ENCODE measurements at regions not wholly inside any gene's neighbourhood (a gene's known extent, or its start where the extent isn't known, plus 50 kb on each side); places are given as distances from the start of the nearest gene placed in this dataset.

GRCh38 chr12:62123721-62124203 is 136.4 kb upstream of the USP15 start:
- DNase-seq (ENCODE audit: insufficient read length, low spot score) (peak; percentile 5), FAIRE-seq (no peak)

DNA sequence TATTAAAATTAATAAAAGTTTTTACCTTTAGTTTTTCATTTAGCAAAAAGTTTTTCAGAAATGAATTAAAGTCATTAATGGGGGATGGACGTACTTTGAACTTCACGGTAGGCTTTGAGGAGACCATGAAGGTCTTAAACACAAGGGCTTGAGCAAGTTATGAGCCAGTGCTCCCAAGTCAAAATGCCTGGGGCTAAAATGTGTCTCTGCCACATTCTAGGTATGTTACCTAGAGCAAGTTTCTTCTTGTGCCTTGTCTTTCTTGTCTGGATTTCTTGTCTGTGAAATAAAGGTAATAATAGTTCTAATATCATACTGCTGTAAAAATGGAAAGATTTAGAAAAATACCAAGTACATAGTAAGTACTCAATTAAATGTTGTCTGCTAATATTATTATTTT is 132.7 kb upstream of the USP15 start:
- DNase-seq (ENCODE audit: insufficient read length, low spot score) (no peak), FAIRE-seq (no peak)

DNA sequence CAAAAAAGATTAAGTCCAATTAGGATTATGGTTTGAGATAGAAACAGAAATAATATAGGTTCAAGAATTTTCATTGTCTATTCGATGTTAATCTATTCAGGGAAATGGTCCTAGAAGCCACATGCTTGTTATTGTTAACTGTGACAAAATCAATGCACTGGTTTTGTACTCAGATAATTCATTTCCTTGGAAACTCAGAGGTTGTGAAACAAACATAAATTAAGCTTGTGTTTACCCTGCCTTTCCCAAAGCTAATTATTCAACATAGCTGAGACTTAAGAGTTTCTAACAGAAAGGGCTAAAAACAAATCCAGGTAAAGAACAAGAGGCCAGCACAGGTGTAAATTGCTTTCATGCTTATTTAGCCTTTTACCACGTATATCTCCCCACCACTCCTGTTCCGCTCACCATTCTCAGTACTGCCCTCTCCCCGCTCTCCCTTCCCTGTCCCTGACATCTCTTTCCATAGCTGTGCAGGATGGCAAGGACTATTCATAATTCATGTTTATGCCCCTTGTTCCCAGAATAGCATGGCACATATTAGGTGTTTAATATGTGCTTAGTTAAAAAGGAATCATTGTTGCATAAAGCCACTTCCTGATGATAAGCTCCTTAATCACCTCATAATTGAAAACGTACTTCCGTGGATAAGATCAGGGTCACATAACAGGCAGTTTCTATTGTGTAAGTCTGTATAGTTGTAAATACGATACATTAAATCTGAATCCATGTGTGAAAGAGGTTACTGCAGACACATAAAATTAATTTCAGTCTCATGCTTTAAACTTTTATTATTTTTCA is 131.8 kb upstream of the USP15 start:
- FAIRE-seq: no peak
- DNase-seq (ENCODE audit: insufficient read length, low spot score): no peak

- DNase-seq (ENCODE audit: insufficient read length, low spot score): no peak
- no peak for FAIRE-seq
These were observed 130.9 kb upstream of the USP15 start for GRCh38 chr12:62129291-62129690.

- no peak for DNase-seq (ENCODE audit: insufficient read length, low spot score)
- FAIRE-seq: no peak
These were observed 129.8 kb upstream of the USP15 start for GRCh38 chr12:62130402-62130801.

DNA sequence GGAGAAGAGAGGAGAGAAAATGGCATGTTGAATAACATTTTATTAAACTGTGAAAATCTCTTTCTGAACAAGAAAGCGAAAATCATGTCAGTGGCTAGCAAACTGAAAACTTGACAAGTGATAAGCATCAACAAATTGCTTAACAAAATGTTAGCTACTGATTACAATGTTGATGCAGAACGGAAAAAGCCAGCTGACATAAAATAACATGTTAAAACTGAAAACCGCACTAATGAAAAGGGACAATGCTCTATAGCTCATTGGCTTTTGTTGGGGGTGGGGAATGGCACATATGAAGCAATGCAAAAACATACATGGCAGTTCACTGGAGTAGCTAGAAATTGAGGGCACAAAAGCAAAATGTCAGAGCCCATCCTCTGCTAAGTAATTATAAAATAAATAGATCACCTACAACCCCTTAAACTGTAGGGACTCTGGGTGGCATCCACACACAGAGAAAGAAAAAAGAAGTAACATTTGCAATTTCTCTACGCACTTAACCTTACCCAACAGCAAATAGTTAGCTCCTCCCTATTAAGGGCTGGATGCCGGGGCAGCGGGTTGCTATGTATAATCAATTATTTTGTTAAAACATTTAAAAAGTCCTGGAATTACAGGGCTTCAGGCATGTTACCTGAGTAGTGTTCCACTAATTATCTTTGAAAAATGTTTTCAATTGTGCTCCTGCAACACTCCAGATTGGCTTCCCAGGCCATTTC is 129.2 kb upstream of the USP15 start:
- no peak for FAIRE-seq
- DNase-seq (ENCODE audit: insufficient read length, low spot score): no peak

GRCh38 chr12:62133440-62133839 is 126.8 kb upstream of the USP15 start:
- no peak for DNase-seq (ENCODE audit: insufficient read length, low spot score)
- no peak for FAIRE-seq

DNA sequence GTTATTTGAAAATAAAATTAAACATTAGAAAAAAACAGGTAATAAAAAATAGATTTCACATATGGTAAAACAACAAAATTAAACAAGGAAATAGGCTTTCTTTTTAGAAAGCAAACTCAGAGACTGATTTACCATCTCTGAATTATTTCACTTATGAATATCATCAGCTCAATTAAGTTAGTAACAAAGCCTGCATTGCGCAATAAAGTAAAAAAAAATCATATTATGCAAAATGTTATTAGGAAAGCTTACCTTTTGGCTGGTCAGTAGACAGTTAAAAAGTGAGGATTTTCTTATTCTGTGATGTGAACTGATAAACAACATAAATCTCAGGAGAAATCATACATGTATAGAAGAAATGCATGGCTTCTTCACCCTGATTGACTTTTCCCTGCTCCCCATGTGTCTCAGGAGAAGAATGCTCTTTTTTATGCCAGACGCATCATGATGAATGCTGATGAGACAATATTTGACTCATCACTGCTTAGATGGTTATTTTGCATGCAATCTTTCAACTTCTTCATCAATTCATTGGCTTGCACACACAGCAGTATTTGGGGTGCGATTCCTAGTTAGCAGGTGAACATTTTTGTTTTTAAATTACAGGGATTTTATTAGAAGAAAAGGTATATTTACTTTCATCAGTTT is 124.5 kb upstream of the USP15 start:
- DNase-seq (ENCODE audit: insufficient read length, low spot score): no peak
- no peak for FAIRE-seq

GRCh38 chr12:62136496-62136895 is 123.7 kb upstream of the USP15 start:
- FAIRE-seq (no peak), DNase-seq (ENCODE audit: insufficient read length, low spot score) (no peak)

DNA sequence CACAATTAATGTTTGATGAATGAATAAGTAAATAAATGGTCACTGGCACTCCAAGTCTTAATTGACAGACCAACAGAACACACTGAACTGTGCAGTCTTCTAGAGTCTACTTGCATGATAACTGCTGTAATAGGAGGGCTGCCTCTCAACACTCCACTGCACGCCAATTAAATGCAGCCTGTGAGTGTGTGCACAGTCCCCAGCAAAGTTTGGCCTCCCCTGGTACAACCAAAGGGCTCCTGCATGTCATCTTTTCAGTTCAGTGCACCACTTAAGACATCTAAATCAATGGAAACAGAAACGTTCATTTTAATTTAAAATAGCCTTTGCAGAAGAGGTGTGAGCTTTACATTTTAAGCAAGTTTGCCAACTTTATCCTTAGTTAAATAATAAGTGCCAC is 121.7 kb upstream of the USP15 start:
- FAIRE-seq (no peak), DNase-seq (ENCODE audit: insufficient read length, low spot score) (no peak)

DNA sequence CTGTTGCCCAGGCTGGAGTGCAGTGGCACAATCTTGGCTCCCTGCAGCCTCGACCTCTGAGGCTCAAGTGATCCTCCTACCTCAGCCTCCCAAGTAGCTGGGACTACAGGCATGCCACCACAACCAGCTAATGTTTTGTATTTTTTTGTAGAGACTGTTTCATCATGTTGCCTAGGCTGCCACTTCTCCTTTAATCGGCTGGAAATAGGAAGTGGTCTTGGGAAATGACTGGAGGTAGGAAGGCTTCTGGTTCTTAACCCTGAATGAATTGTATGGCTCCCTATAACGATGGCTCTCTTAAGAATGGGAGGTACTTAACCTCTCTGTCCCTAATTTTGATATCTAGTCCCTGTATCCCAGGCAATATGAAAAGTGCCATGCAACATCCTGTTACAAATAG is 113.9 kb upstream of the USP15 start:
- no peak for DNase-seq (ENCODE audit: insufficient read length, low spot score)
- FAIRE-seq: no peak

- FAIRE-seq: no peak
These were observed 102.2 kb upstream of the USP15 start for GRCh38 chr12:62158013-62158412.

GRCh38 chr12:62158461-62159360 is 101.5 kb upstream of the USP15 start:
- DNase-seq (ENCODE audit: insufficient read length, low spot score): no peak
- no peak for FAIRE-seq

More at GRCh38 chr12:62158013-62158412, 102.2 kb upstream of the USP15 start:
- no peak for DNase-seq (ENCODE audit: insufficient read length, low spot score)

DNA sequence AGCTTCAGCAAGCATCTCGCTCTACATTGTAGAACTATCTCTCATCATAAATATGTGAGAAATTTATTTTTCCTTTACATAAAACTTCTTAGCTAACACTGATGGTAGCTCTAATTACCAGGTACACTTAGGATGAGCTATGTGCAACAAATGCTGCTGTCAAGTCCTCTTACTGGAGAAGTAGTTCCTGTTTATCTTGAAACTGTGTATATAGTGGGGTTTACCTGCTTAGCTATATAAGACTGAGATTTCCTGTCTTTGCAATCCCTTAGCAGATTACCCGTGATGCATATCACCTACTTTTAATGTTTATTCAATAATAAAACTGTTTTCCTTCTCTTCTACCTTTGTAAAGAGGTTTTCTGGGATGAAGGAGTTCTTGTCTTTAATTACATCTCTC is 98.0 kb upstream of the USP15 start:
- no peak for DNase-seq (ENCODE audit: insufficient read length, low spot score)
- FAIRE-seq: no peak

- no peak for FAIRE-seq
- DNase-seq (ENCODE audit: insufficient read length, low spot score): no peak
These were observed 96.8 kb upstream of the USP15 start for GRCh38 chr12:62163368-62163767.

DNA sequence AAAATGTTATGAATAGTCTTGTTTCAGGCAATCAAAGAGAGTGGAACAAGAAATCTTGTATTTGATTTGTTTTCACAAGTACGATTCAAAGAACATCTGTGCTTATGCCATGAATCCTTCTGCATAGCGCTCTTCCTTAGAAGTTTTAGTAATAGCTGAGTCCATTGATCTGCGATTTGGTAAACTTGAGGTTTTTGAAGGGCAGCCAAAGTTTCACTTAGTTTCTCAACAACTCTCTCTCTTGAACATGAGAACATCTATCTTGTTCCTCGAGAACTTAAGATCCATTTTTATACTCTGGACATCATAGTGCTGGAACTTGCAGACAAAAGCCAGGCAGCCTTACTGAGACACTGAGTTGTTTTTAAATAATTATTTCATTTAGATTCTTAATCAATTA is 96.2 kb upstream of the USP15 start:
- no peak for FAIRE-seq
- no peak for DNase-seq (ENCODE audit: insufficient read length, low spot score)

DNA sequence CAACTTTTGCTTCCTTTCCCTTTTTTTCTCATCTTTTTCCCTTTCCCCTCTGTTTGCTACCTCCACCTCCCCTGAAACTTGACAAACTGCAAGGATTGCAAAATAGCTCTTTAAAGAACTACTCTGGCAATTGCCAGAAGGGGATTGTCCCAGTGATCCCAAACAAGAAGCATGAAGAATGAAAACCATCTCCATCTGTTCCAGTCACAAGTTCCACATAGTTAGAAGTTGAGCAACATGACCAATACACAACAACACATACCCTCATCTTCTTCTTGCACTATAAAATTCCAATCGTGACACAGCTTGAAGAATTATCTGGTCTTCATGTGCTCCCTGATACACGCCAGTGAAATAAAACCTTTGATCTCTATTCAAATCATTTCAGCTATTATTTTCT is 93.7 kb upstream of the USP15 start:
- DNase-seq (ENCODE audit: insufficient read length, low spot score) (no peak), FAIRE-seq (no peak)

DNA sequence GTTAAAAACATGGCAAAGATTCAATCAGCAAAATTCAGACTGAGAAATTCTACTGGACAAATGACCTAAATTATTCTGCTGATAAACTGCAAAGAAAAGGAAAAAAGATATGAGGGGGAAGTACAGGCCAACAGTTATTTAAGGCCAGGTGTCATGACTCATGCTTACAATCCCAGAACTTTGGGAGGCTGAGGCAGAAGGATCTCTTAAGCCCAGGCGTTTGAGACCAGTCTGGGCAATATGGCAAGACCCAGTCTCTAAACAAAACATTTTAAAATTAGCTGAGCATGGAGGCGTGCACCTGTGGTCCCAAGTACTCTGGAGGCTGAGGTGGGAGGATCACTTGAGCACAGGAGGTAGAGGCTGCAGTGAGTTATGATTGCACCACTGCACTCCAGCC is 91.8 kb upstream of the USP15 start:
- FAIRE-seq (no peak), DNase-seq (ENCODE audit: insufficient read length, low spot score) (no peak)

DNA sequence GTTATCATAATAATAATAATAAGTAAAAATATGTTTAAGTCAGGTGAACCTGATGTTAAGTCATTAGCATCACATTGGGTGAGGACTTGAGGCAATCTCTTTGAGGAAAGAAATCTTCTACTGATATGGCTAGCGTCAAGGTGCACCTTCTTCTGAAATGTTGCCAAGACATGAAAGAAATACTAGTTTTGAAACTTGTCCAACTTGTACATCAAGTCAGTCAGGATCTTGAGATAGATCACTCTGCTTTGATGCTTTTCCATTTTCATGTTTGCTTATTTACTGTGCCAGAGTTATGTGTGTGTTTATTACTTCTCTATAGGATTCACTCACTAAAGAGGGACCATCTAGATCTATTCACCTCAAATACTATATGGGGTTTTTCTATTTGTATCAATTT is 90.0 kb upstream of the USP15 start:
- no peak for DNase-seq (ENCODE audit: insufficient read length, low spot score)
- no peak for FAIRE-seq

DNA sequence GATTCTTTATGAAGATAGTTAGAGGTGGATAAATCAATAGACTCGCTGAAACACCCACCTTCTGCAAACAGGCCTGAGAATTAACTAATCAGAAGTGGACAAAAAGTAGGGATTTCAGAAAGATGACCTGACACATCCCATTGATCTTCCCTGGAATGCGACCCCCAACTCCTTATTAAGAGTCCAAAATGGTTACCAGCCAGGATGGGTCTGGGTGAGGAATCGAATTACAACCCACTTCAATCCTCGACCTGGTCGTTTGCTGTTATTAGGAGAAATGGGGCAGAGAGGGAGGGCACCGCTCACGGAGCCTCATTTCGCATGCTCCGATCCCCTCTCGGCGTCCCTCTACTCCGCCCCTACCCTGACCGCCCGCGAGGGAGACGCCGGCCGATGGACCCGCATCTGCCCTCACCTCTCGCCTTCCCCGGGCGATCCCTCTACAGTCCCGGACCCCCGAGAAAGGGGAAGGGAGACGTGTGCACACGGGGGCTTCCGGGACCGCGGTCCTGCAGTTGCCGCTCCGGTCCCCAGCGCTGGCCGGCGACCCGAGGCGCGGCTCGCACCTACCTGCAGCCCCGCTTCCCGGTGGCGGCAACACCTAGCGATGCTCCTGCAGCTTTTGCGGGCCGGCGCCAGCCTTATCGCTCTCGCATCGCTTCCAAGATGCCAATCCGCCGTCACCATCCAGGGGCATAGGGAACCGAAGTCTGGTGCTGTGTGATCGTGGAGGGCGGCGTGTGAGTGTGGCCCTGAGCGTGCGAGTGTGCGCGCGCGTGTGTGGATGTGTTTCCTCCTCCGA is 69.3 kb upstream of the USP15 start:
- FAIRE-seq: no peak

More for the DNA sequence above, 69.3 kb upstream of the USP15 start:
- DNase-seq (ENCODE audit: insufficient read length, low spot score): no peak

Measured in HTR-8/SVneo (cell line).